Fibroblast of gingiva (primary cell): ENCODE measurements at regions not wholly inside any gene's neighbourhood (a gene's known extent, or its start where the extent isn't known, plus 50 kb on each side); places are given as distances from the start of the nearest gene placed in this dataset.

Experiments used
- DNase-seq: peaks from one replicate; pipeline ENCODE4 v3.0.0-alpha.2; 2011; ENCODE audit warnings: low read depth

GRCh38 chr10:47231414-47231813, 68.6 kb upstream of the GDF10 start:
- DNase-seq: no peak

GRCh38 chr10:47233631-47234030, 66.4 kb upstream of the GDF10 start:
- no peak for DNase-seq

GRCh38 chr10:47235484-47235883, 64.5 kb upstream of the GDF10 start:
- no peak for DNase-seq

DNA sequence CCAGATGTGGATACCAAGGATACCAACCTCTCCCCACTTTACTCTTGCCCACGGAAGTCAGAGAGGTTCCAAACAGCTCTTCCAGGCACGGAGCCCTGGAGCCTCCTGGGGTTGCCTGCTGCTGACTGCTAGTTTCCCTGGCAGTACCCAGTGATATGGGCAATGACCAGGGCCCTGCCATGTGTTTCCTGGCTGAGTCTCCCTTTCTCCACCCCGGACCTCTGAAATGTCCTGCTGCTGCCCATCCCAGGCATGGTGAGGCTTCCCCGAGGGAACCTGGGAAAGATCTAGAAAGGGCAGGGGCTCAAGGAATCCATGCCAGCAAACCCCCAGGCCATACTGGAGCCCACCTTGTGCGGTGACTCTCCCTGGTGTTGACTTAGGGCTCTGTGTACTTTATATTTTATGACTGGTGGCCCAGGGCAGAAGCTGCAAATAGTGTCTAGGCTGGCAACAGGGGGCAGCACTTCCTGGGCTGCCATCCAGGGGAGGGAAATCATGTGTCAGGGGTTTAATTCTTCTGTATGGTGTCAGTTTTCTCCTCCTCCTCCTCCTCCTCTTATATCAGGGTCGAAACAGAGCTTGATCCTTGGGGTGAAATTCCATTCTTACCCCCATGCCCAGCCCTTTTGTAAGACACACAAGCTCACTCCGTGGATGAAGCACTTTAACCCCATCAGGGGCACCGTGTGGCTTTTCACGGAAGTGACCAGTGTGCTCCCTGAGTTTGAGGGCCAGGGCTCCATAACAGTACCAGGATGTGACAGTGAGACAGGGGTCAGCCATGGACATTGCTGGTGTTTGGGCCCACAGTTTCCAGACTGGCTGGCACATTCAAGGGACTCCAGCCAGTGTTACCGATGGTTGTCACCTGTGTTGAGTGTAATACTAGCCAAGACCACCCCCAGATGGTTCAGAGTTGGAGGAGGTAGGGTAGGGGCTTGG, 62.4 kb upstream of the GDF10 start:
- DNase-seq: no peak

DNA sequence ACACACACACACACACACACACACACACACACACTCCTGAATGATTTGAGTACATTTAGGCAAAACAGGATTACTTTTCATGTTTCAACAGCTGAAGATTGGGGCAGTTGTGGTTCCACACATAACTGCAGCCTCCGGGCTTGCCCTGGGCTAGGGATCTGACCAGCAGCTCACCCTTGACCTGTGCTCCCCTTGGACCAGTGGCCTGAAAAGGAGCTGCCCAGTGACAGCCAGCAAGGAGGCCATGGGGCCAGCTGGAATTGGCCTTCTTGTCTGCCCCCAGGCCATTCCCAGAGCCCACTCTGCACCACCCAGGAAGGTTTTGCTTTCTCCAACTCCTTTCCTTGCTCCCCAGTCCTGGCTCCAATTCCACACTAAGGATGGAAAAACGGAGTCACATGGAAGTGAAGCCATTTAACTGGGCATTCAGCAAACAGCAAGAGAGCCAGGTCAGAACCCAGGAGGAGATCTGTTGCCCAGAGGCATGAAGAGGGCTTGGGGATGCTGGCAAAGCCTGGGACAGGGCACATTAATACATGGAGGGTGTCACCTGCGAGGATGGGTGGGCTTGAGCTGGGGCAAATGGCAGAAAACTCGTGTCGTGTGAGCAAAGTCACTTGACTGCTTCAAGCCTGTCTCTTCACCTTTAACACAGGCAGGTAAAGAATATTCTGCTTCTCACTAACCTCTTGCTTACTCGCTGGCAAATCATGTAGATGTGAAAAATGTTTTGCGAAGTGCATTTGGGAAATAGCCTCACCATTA, 61.5 kb upstream of the GDF10 start:
- DNase-seq: no peak

GRCh38 chr10:47239211-47239610, 60.8 kb upstream of the GDF10 start:
- DNase-seq: no peak

- DNase-seq: no peak
These were observed 59.8 kb upstream of the GDF10 start for GRCh38 chr10:47240173-47240572.

DNA sequence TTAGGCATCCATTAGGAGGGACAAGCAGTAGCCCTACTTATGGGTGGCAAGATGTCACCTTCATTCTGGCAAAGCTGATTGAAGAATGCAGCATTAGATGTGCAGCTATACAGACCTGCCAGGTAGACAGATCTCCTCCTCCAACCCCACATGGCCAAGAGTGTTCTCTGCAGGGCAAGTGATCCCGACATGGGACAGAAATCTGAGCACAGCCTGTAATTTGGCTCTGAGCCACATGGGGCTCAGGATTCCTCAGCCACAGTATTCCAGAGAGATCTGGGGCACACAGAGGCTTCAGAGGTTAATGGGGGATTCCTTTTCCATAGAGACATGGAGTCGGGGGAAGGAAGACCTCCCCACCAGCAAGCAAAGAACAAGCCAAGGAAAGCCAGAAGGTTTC, 58.7 kb upstream of the GDF10 start:
- no peak for DNase-seq

- no peak for DNase-seq
These were observed 57.8 kb upstream of the GDF10 start for GRCh38 chr10:47241946-47242867.

DNA sequence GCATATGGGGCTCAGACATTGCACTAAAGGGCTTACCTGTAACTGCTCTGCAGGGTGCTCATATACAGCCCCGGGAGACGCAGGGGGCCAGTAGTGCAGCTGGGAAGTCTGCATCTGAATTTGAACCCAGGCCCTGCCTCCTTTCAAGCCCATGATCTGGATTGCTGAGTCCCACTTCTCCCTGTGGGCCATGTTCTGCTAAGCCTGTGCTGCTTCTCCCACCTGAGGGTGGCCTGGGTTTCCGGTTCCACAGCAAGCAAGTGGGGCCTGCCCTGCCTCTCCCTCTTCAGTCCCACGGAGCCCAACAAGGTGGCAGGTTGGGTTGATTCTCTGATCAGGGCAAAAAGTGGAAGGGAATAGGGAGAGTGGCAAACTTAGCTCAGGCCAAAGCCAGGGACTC, 56.6 kb upstream of the GDF10 start:
- no peak for DNase-seq

DNA sequence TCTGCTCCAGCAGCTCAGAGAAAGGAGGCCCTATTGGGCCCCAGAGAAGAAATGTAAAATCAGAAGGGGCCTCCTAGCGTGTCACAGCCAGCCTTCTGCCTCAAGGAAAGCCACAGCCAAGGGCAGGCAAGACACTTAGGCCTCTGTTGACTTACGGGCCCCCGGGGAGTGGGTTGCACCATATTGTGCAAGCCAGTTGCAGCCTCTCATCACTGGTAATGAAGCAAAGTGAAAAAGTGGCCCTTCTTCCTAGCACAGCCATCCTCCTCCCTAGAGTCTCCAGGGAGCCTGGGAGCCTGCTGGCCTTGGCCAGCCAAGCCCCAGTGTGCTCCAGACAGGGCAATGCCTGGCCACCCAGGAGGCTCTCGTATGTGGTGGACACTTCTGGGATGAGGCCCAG, 56.2 kb upstream of the GDF10 start:
- no peak for DNase-seq

GRCh38 chr10:47244560-47245500, 55.2 kb upstream of the GDF10 start:
- no peak for DNase-seq

- no peak for DNase-seq
These were observed 54.2 kb upstream of the GDF10 start for GRCh38 chr10:47245731-47246350.

GRCh38 chr10:47246406-47247147, 53.4 kb upstream of the GDF10 start:
- DNase-seq: no peak

DNA sequence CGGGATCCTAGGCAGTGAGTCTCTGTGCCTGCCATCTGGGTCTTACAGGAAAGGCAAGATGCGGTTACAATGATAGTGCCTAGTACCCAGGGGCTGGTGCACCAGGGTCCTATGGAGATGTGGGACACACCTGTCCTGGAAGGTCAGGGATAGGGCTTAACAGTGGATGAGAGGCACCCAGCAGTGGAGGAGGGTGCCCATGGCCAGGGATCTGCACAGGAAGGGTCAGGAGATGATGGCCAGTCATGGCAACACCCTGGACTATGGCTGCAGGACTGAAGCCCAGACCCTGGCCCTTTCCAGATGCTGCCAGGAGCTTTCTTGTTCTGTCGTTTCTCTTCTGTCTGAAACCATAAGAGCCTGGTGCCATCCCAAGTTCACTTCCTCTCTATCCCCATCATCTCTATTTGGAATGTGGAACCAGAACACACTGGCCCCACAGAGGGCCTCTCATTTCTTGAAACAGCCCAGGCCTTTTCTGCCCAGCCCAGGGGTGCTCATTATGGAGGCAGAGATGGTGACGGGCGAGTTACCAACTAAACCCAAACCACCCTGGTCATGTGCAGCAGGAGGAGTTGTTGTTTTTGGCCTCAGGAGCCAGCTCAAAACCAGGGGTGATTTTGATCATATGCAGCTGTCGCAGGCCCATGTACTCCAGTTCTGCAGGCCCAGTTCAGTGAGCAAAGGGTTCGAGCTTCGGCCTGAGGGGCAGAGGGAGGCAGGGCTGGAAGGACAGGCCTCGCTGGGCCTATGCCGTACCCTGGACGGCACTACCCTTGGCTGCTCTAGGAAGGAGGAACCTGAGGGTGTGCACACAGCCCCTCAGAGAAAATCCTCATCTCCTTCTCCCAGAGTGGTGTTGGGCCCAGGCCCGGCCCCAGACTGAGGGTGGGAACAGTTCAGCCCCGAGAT, 52.6 kb upstream of the GDF10 start:
- no peak for DNase-seq

DNA sequence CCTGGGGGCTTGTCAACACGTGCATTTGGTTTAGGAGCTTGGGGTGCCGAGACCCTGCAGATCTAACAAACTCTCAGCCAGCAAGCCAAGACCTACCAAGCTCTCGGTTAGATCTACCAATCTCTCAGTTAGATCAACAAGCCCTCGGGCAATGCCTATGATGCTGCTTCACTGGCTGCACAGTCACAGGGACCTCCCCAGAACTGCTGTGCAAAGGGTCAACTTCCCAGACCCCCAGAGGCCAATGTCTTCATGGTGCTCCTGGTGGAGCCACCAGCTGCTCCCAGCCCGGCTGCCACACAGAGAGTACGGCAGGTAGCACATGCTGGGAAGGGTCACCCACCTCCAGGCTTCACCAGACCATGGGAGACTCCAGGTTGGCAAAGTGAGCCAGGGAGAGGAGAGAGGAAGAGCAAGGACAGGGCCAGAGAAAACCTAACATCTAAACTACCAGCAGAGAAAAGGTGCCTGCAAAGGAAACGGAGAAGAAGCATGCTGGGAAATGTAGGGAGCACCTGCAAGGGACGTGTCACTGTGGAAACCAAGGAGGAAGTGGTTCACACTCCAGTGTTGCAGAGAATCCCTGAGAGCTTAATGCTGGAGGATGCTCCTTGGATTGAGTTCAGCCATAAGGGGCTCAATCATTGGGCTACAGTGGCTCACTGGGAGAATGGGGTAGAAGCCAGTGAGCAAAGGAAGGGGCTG, 51.5 kb upstream of the GDF10 start:
- DNase-seq: no peak

DNA sequence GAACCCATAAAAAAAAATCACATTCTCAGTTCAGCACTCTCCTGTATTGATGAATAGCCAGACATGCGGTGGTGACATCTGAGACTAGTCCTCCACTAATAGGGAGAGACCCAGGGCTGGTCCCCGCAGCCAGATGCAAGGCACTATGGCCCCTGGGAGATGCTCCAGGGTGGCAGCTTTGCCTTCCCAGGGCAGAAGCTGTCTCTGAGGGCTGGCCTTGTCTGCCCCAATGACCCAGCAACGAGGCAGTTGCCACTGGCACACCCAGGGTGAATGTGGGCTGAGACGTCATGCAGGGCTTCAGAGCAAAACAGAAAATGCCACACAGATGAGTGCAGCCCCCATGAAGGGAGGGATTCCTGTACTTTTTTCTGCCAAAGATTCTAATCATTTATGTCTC, 50.1 kb upstream of the GDF10 start:
- no peak for DNase-seq
